Breast epithelium (tissue), 3 donors: ENCODE measurements at regions not wholly inside any gene's neighbourhood (a gene's known extent, or its start where the extent isn't known, plus 50 kb on each side); places are given as distances from the start of the nearest gene placed in this dataset.

ENCODE experiments used
- CTCF ChIP-seq, 3 donors: fragments of 450-650 bp; IDR thresholded peaks; one replicate each; pipeline ENCODE4 v1.5.1; 2016 to 2017; ENCODE audit warnings: antibody characterized with exemption in 3 of 3, mild to moderate bottlenecking in 3 of 3, moderate library complexity in 3 of 3
- POLR2A ChIP-seq: fragments of 450-650 bp; IDR thresholded peaks from one replicate; pipeline ENCODE4 v1.6.1; 2016; ENCODE audit warnings: antibody characterized with exemption, mild to moderate bottlenecking, moderate library complexity
- POLR2AphosphoS5 ChIP-seq, 3 donors: sonication (generic); formaldehyde crosslinking; IDR thresholded peaks; one replicate each; pipeline ENCODE4 v1.6.1; 2017; ENCODE audit warnings: antibody characterized with exemption in 3 of 3

- TF ChIP-seq CTCF (IDR thresholded peaks at IDR 0.05) (no peak), POLR2A (no peak), POLR2AphosphoS5 (IDR thresholded peaks at IDR 0.05) (no peak)
These were observed 822.5 kb upstream of the SLITRK5 start for GRCh38 chr13:86848716-86849115.
